CD4-positive, alpha-beta T cell treated with Interleukin-17A for 4 hours (primary cell): ENCODE measurements at regions not wholly inside any gene's neighbourhood (a gene's known extent, or its start where the extent isn't known, plus 50 kb on each side); places are given as distances from the start of the nearest gene placed in this dataset.

ENCODE experiments used
- DNase-seq: peaks from one replicate; pipeline ENCODE4 v3.0.0-alpha.2; 2020; ENCODE audit warnings: mixed read lengths

DNA sequence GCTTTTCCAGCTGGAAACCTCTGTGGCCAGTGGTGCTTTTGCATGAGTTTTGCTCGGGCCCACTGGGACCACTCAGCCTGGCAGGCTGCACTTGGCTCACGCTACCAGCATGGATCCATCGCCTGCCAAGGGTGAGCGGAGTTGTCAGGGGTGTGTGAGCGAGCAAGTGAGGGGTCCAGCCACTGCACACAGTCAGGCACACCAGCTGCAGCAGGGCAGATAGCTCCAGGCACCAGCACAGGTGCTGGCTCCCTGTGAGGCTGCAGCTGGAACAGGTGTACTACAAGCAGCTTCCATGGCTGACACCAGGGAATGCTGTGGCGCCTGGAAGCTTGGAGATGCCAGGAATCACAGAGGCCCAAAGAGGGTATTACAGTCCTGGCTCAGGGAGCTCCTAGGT lies 391.2 kb upstream of the SGCD start:
- no peak for DNase-seq

DNA sequence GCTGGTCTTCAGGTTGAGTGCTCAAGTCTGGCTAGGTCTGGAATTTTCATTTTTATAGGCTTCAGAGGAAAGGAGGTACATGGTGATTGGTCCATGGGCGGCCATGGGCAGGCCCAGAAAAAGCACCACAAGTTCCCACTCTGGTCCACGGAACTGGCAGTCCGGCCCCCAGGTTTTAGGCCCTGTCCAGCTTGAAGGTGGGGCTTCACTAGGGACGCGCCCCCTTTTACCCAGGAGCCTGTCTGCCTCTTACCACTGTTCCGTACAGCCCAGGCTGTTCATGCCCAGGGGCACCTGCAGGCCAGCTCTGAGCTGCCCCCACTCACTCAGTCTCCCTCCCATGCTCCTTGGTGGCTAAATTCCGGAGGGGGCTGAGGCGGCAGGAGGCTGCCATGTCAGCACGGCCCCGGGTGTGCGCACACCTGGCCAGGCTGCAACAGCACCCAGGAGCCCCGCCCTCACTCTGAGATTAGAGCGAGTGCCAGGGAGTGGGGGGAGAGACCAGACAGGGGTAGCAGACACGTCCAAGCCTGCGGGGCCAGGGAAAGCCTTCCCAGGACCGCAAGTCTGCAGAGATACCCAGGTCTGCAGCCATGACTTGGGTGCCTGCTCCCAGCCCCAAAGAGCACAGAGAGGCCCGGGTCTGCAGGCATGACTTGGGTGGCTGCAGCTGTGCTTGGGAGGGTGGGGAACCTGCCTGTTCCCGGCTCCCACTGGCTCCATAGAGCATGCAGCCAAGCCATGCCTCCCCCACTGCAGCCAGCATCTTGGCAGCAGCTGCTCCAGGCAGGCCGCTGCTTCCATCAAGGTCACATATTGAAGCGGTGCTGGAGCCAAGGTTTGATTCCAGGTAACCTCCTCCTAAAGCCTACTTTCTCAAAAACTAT lies 390.2 kb upstream of the SGCD start:
- no peak for DNase-seq

DNA sequence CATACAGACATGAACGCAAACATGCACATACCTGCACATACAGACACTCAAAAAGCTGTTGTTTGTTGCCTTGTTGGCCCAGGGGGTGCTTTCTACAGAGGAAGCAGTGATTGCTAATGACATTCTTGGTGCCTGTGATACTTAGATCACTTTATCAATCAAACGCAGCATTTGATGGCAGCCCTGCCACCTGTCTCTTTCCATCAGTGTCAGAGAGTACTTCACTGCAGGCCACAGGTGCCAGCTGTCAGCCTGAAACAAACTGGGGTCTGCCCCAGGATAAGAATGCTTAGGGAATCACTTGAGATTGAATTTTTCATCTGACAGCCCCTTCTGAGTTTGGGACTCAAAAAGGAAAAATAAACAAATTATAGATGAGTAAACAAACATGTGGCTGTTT lies 388.9 kb upstream of the SGCD start:
- no peak for DNase-seq

DNA sequence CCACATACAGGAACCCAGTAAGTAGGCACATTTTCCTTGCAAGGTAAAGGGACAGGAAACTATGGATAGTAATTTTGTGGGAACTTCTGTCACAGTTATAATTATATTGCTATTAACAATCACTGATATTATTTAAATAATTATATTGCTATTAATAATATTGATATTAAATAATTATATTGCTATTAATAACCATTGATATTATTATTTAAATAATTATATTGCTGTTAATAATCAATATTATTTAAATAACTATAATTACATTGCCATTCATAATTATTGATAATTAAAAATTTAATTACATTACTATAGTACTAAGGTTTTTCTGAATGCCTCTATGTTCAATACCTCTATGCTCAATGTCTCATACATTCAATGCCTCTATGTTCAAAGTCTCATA lies 385.6 kb upstream of the SGCD start:
- DNase-seq: no peak

- peak; percentile 37 for DNase-seq
Observed at GRCh38 chr5:155943516-155944407, 383.2 kb upstream of the SGCD start.

DNA sequence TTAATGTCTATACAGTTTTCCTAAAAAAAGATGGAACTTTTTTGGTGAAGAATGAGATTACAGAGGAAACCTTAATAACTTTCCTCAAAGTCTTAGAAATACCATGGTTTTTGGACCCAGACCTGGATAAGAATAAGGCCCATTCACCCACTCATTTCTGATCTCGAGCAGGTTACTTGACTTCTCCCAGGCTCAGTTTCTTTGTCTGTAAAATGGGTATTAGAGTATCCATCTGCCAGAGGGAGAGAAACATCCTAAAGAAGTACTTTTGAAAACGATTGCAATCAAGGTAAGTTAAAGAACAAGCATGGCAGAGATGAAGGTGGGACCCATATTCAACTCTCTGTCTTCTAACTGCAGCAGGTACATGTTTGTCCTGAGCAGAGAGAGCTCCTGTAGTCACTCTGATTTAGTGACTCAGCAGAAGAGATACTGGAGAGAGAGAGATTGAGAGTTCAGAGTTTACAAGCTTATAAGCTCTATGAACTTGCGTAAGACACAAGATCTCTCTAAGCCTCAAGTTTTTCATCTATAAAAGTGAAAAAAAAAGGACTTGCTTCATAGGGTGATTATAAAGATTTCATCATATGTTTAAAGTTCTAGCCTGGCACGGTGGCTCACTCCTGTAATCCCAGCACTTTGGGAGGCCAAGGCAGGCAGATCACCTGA lies 379.4 kb upstream of the SGCD start:
- DNase-seq: no peak

GRCh38 chr5:155948576-155948975 lies 378.4 kb upstream of the SGCD start:
- DNase-seq: no peak

DNA sequence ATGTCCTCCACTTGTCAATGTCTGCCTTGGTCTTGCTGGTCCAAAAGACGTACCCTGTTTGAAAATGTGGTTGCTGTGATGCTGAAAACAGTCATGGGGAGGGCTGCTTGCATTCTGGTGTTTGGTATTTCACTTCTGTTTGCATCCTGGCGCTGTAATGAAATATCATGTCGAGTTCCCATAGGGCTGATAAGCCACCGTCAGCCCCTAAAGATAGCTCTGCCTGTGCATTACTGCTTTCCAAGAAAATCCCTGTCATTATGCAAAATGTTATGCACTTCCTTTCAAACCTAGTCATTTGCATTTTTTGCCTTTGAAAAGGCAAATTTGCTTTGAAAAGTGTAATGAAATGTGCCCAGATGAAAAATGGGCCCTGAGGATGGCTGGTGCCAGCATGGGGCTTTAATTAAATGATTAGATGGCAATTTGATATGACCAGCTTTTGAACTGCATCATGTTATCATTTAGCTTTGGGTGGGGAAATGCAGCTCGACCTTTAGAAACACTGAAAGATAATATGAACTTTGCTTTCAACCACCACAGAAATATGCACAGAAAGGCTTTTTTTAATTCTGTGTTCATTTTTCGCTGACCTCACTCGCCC lies 374.4 kb upstream of the SGCD start:
- DNase-seq: no peak

DNA sequence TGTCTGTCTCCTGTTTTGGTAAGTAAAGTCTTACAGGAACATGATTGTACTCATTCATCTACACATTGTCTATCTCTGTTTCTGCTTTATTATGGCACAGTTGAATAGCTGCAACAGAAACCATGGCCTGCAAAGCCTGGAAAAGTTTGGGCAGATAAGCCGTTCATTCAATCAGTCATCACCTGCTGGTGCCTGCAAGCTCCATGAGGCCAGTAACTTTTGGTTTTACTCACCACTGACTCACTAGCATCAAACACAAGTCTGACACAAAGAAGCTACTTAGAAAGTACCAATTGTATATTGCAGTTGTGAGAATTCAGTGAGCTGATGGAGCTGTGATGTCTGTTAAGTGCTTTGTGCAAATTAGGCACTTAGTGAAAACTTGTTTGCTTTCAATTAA lies 373.6 kb upstream of the SGCD start:
- no peak for DNase-seq

- no peak for DNase-seq
Observed at GRCh38 chr5:155954701-155955445, 372.1 kb upstream of the SGCD start.

GRCh38 chr5:155957884-155958283 lies 369.1 kb upstream of the SGCD start:
- no peak for DNase-seq

DNA sequence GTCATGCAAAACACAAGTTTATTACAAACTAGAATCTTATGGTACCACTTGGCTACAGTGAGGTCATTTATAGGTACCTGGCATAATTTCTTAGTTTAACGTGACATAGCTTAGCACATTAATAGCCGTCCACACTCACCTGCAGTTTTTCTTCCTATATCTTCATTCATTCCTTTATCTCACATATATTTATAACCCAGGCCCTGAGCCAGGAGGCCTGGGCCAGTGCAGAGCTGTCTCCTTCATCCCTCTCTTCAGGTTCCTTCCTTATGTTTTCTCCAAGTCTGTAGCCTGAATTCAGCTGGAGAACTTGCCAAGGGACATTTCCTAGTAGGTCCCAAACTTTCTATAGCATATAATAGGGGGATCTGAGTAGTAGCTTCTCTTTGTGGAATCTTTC lies 367.9 kb upstream of the SGCD start:
- DNase-seq: no peak

- no peak for DNase-seq
Observed at GRCh38 chr5:155960177-155960576, 366.8 kb upstream of the SGCD start.

- no peak for DNase-seq
Observed at GRCh38 chr5:155969537-155969936, 357.4 kb upstream of the SGCD start.

DNA sequence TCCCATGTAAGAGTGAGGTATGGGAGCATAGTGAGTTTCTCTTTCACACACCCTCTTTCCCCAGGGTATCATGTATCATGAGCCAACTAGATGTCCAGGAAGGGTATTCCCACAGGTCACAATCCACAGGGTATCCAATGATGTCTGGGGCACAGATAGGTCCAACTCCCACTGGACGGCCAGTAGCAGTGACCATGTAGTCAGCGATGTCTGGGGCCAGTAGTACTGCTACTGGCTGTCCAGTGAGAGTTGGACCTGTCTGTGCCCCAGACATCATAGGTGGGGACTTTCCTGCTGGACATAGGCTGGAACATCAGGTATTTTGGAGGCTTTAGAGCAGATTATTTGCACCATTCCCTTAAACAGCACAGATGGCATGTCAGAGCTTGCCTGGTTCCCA lies 352.6 kb upstream of the SGCD start:
- no peak for DNase-seq

DNA sequence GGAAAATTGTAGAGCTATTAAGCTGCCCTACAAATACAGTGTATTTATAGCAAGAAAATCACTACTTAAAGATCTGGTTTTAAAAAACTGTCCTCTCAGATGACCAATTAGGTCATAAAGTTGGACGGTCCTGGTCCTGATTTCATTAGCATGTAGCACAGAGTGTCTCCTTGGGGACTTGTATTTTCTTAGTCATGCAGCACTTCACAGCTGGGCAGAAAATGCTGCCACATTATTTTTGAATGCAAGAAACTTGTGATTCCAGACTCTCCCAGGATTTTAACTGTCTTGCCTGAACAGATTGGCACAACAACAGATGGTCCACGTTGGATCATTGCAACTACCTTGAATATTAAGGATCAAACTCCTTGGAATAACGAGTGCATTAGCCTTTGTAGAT lies 348.1 kb upstream of the SGCD start:
- no peak for DNase-seq

- DNase-seq: no peak
Observed at GRCh38 chr5:155982354-155982753, 344.6 kb upstream of the SGCD start.

DNA sequence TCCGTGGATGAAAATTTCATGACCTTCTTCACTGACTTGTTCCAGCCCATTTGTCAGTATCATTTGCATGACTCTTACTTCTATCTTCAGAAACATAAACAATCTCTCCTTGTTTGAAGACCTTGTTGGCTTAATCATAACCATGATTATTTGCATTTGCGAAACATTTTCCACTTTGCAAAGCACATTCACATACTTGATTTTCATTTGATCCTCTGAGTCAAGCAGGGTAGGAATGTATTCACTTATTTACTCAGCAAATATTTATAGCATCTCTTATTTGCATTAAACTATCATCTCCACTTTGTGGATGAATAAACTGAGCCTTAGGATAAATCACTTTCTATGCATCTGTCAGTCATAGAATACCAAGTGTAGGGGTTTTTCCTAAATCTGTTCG lies 343.0 kb upstream of the SGCD start:
- no peak for DNase-seq

DNA sequence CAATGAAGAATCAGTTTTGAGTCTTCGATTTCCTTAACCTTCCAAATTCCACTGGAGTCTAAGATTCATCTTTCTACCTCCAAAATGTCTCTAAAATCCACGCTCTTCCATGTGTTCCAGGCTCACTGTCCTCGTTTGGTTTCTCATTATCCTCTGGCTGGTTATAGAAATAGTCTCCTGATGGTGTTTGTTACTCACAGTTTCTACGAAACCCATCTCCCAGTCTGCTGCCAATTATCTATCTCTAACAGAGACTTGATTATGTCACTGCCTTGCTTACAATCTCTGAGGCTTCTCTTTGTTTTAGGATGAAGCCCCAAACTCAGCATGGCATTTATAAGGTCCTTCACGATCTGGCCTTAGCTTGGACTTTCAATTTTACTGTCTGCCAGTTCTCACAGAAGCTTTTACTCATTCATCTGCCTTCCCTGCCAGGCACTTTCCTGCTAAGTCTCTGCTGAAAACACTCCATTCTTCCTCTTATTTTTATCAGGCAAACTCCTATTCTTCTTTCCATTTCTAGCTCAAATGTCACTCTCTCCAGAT lies 339.6 kb upstream of the SGCD start:
- DNase-seq: no peak

DNA sequence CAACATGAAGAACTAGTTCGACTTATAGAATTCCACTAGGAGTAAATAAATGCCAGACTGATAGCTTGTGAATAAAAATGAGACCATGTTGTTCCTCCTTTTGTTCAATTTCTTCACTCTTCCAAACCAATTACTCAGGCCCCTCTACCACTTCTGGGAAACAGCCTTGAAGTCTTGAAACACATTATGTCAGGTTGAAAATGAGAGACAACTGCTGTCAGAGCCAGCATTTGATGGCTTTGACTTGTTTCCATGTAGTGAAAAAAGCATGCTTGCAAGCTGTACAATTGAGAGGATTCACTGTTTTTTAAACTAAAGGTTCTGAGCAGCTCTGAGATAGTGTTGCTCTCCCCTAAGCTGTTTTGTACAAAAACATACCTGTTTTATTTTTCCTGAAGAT lies 337.1 kb upstream of the SGCD start:
- no peak for DNase-seq

- DNase-seq: no peak
Observed at GRCh38 chr5:155996123-155996522, 330.8 kb upstream of the SGCD start.

- DNase-seq: no peak
Observed at GRCh38 chr5:155998257-155998656, 328.7 kb upstream of the SGCD start.
